ENCODE measurements at regions not wholly inside any gene's neighbourhood (a gene's known extent, or its start where the extent isn't known, plus 50 kb on each side); places are given as distances from the start of the nearest gene placed in this dataset.

- no peak for TF ChIP-seq EZH2 (IDR thresholded peaks at IDR 0.05; ENCODE audit: borderline replicate concordance, insufficient read depth, low read depth, low read length, poor library complexity, severe bottlenecking)
- TF ChIP-seq, protein P1, sequence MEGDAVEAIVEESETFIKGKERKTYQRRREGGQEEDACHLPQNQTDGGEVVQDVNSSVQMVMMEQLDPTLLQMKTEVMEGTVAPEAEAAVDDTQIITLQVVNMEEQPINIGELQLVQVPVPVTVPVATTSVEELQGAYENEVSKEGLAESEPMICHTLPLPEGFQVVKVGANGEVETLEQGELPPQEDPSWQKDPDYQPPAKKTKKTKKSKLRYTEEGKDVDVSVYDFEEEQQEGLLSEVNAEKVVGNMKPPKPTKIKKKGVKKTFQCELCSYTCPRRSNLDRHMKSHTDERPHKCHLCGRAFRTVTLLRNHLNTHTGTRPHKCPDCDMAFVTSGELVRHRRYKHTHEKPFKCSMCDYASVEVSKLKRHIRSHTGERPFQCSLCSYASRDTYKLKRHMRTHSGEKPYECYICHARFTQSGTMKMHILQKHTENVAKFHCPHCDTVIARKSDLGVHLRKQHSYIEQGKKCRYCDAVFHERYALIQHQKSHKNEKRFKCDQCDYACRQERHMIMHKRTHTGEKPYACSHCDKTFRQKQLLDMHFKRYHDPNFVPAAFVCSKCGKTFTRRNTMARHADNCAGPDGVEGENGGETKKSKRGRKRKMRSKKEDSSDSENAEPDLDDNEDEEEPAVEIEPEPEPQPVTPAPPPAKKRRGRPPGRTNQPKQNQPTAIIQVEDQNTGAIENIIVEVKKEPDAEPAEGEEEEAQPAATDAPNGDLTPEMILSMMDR (IDR thresholded peaks at IDR 0.05) = no peak
These were observed 53.1 kb downstream of the KIAA0408 start for GRCh38 chr6:127406122-127406521.
